ENCODE measurements at regions not wholly inside any gene's neighbourhood (a gene's known extent, or its start where the extent isn't known, plus 50 kb on each side); places are given as distances from the start of the nearest gene placed in this dataset.

DNA sequence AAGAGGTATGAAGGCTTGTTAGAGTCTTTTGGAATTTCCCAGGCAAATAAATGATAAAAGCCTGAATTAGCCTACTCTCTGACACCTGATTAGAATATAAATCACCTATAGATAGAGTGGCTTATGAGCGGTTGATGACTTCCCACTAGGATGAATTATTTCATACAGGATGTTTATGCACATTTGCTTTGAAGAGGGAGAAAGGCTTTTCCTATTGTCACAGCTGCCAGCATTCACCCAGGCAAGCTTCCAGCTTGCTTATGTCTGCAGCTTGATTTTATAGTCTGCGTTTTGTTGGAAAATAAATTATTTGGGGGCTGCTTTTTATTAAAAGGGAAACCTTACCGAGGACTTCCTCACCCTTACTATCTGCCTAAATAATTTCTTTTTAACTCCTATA, 51.3 kb upstream of the EIF2S2 start:
- no peak overlapping the region for H3K4me2 ChIP-seq (ENCODE audit: control insufficient read depth, extremely low read depth, insufficient read depth, low read depth, low read length)

DNA sequence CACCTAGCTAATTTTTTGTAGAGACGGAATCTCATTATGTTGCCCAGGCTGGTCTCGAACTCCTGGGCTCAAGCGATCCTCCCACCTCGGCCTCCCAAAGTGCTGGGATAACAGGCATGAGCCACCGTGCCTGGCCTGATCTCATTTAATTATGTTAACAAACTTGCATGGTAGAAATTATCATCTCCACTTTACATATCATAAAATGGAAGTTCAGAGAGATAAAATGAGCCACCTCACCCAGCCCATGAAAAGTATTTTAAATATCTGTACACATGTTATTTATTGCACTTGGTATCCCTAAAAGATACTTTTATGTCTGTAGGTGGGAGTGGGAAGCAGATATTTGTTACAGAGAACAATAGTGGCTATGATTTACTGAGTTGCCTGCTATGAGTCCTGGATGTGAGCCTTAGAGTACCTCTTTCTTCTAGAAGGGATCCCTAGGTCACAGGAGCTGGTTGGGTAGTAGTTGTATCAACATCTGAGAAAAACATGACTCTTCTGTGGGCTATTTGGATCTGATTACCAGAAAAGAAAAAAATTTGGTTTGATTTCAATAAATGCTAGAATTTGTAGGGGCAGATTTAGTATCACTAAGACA, 52.4 kb upstream of the EIF2S2 start:
- no peak overlapping the region for H3K27ac ChIP-seq (ENCODE audit: control insufficient read depth, insufficient read depth, low read length)
- H3K4me2 ChIP-seq (ENCODE audit: control insufficient read depth, extremely low read depth, insufficient read depth, low read depth, low read length) = no peak overlapping the region
- DNase-seq (ENCODE audit: low read depth, low spot score) (no peak), FAIRE-seq (no peak)
- H3K9me1 ChIP-seq (ENCODE audit: control insufficient read depth, extremely low read depth, insufficient read depth, low read length) = no peaks in the 10 kb centered on the region
- no peak overlapping the region for H3K4me3 ChIP-seq (ENCODE audit: control insufficient read depth in 2 of 3, extremely low read depth in 1 of 3, insufficient read depth in 2 of 3, low read depth in 1 of 3, low read length in 3 of 3)
- TF ChIP-seq, protein P1, sequence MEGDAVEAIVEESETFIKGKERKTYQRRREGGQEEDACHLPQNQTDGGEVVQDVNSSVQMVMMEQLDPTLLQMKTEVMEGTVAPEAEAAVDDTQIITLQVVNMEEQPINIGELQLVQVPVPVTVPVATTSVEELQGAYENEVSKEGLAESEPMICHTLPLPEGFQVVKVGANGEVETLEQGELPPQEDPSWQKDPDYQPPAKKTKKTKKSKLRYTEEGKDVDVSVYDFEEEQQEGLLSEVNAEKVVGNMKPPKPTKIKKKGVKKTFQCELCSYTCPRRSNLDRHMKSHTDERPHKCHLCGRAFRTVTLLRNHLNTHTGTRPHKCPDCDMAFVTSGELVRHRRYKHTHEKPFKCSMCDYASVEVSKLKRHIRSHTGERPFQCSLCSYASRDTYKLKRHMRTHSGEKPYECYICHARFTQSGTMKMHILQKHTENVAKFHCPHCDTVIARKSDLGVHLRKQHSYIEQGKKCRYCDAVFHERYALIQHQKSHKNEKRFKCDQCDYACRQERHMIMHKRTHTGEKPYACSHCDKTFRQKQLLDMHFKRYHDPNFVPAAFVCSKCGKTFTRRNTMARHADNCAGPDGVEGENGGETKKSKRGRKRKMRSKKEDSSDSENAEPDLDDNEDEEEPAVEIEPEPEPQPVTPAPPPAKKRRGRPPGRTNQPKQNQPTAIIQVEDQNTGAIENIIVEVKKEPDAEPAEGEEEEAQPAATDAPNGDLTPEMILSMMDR (optimal IDR thresholded peaks at IDR 0.05 in 1 of 3, IDR thresholded peaks at IDR 0.05 in 1 of 3, conservative IDR thresholded peaks at IDR 0.05 in 1 of 3; ENCODE audit: extremely low read depth in 1 of 3, insufficient read depth in 2 of 3, low read length in 3 of 3) = no peak
- TF ChIP-seq EZH2 (IDR thresholded peaks at IDR 0.05; ENCODE audit: low read length) = no peak
- H3K4me1 ChIP-seq (ENCODE audit: control insufficient read depth, extremely low read depth, insufficient read depth, low read length) = no peaks in the 10 kb centered on the region
- no peaks in the 10 kb centered on the region for H3K27me3 ChIP-seq (ENCODE audit: control insufficient read depth, extremely low read depth, insufficient read depth, low read length)
- no peaks in the 10 kb centered on the region for H3K9me3 ChIP-seq (ENCODE audit: control insufficient read depth, low read depth, low read length)
- dilution Hi-C loops (cut with MboI; ENCODE audit: extremely low pct_ligation_motif_present, low sequenced_read_pairs) = no loop called here
- H4K20me1 ChIP-seq (ENCODE audit: control insufficient read depth, extremely low read depth, insufficient read depth, low read length) = no peaks in the 10 kb centered on the region
- no peaks in the 10 kb centered on the region for H3K36me3 ChIP-seq (ENCODE audit: control insufficient read depth in 2 of 2, extremely low read depth in 1 of 2, insufficient read depth in 2 of 2, low read length in 2 of 2)
- no peak overlapping the region for H3K9ac ChIP-seq (ENCODE audit: control insufficient read depth, extremely low read depth, insufficient read depth, low read length)
- H2AFZ ChIP-seq (ENCODE audit: control insufficient read depth, low read length) = no peak overlapping the region
- H3K79me2 ChIP-seq (ENCODE audit: control insufficient read depth, insufficient read depth, low read length) = no peaks in the 10 kb centered on the region

More for the DNA sequence above, 51.3 kb upstream of the EIF2S2 start:
- Histone ChIP-seq H3K4me3 (ENCODE audit: control insufficient read depth in 2 of 3, extremely low read depth in 1 of 3, insufficient read depth in 2 of 3, low read depth in 1 of 3, low read length in 3 of 3) (no peak overlapping the region), H3K27ac (ENCODE audit: control insufficient read depth, insufficient read depth, low read length) (no peak overlapping the region), H3K36me3 (ENCODE audit: control insufficient read depth in 2 of 2, extremely low read depth in 1 of 2, insufficient read depth in 2 of 2, low read length in 2 of 2) (no peaks in the 10 kb centered on the region), H3K9me3 (ENCODE audit: control insufficient read depth, low read depth, low read length) (no peaks in the 10 kb centered on the region), H2AFZ (ENCODE audit: control insufficient read depth, low read length) (no peak overlapping the region), H3K79me2 (ENCODE audit: control insufficient read depth, insufficient read depth, low read length) (no peaks in the 10 kb centered on the region), H4K20me1 (ENCODE audit: control insufficient read depth, extremely low read depth, insufficient read depth, low read length) (no peaks in the 10 kb centered on the region), H3K4me1 (ENCODE audit: control insufficient read depth, extremely low read depth, insufficient read depth, low read length) (no peaks in the 10 kb centered on the region), H3K27me3 (ENCODE audit: control insufficient read depth, extremely low read depth, insufficient read depth, low read length) (no peaks in the 10 kb centered on the region), H3K9ac (ENCODE audit: control insufficient read depth, extremely low read depth, insufficient read depth, low read length) (no peak overlapping the region), H3K9me1 (ENCODE audit: control insufficient read depth, extremely low read depth, insufficient read depth, low read length) (no peaks in the 10 kb centered on the region)
- dilution Hi-C loops (cut with MboI; ENCODE audit: extremely low pct_ligation_motif_present, low sequenced_read_pairs) = no loop called here
- DNase-seq (ENCODE audit: low read depth, low spot score) = no peak
- no peak for FAIRE-seq
- no peak for TF ChIP-seq EZH2 (IDR thresholded peaks at IDR 0.05; ENCODE audit: low read length)
- TF ChIP-seq, protein P1 (optimal IDR thresholded peaks at IDR 0.05 in 1 of 3, IDR thresholded peaks at IDR 0.05 in 1 of 3, conservative IDR thresholded peaks at IDR 0.05 in 1 of 3; ENCODE audit: extremely low read depth in 1 of 3, insufficient read depth in 2 of 3, low read length in 3 of 3) = no peak
